Nephron progenitor cell (in vitro differentiated cells): ENCODE measurements at regions not wholly inside any gene's neighbourhood (a gene's known extent, or its start where the extent isn't known, plus 50 kb on each side); places are given as distances from the start of the nearest gene placed in this dataset.

Experiments
- DNase-seq: peaks from one replicate; pipeline ENCODE4 v3.0.0; 2021
- H3K27ac Mint-ChIP-seq: 2 replicates; pipeline ENCODE4 v1.8.0; 2021; ENCODE audit warnings: mild to moderate bottlenecking, moderate library complexity, mixed read lengths
- H3K27me3 Mint-ChIP-seq: 2 replicates; pipeline ENCODE4 v1.8.0; 2021; ENCODE audit warnings: mild to moderate bottlenecking, low read depth, mixed read lengths; ENCODE audit not compliant: poor library complexity
- H3K36me3 Mint-ChIP-seq: 2 replicates; pipeline ENCODE4 v1.8.0; 2021; ENCODE audit warnings: low read depth, mixed read lengths
- H3K4me1 Mint-ChIP-seq: 2 replicates; pipeline ENCODE4 v1.8.0; 2021; ENCODE audit warnings: mixed read lengths
- H3K4me3 Mint-ChIP-seq: 2 replicates; pipeline ENCODE4 v1.8.0; 2021; ENCODE audit warnings: mild to moderate bottlenecking, moderate library complexity, mixed read lengths
- H3K9me3 Mint-ChIP-seq: 2 replicates; pipeline ENCODE4 v1.8.0; 2021; ENCODE audit warnings: mild to moderate bottlenecking, moderate library complexity, mixed read lengths
- CTCF ChIP-seq: fragments of 200-600 bp; sonication (generic); IDR thresholded peaks from 2 replicates; pipeline ENCODE4 v1.5.0; 2021; ENCODE audit warnings: antibody characterized with exemption

DNA sequence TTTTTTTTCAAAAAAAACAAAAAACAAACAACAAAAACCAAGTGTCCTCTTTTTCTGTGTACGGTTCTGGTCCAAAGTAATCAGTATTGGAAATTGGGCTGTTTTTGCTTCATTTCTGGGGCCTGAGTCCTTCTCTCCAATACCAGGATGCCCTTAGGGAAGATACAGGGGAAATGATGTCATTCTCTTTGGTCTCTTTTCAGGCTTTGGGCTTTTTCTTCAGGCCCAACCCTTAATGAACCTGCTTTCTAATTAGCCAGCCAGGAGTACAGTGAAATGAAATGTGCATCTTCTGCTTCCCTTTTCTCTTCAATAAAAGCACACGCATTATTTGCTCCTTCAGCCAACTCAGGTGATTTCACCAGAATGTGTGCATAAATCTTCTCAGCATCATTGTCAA, 52.6 kb upstream of the RBPJ start:
- Mint-ChIP-seq H3K36me3 (no peaks in the 10 kb centered on the region), H3K27me3 (peaks cover 3% of the 10 kb centered on the region), H3K27ac (no peak overlapping the region), H3K4me1 (peaks cover 33% of the 10 kb centered on the region), H3K4me3 (no peak overlapping the region), H3K9me3 (no peaks in the 10 kb centered on the region)
- TF ChIP-seq CTCF, result no peak
- no peak for DNase-seq

DNA sequence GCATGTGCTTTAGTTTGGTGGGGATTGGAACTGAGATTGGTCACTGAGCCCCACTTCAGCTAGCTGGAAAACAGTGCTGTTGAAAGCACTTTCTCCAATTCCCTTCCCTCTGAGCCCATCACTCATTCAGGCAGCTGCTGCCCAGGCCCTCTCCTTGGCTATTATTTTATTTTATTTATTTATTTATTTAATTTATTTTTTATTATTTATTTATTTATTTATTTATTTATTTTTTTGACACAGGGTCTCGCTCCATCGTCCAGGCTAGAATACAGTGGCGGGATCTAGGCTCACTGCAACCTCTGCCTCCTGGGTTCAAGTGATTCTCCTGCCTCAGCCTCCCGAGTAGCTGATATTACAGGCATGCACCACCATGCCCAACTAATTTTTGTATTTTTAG, 51.8 kb upstream of the RBPJ start:
- H3K4me3 Mint-ChIP-seq, result no peak overlapping the region

More for the DNA sequence above, 51.8 kb upstream of the RBPJ start:
- no peaks in the 10 kb centered on the region for H3K9me3 Mint-ChIP-seq
- peaks cover 3% of the 10 kb centered on the region for H3K27me3 Mint-ChIP-seq
- DNase-seq, result no peak
- no peaks in the 10 kb centered on the region for H3K36me3 Mint-ChIP-seq
- H3K4me1 Mint-ChIP-seq, result peaks cover 40% of the 10 kb centered on the region
- no peak for TF ChIP-seq CTCF
- H3K27ac Mint-ChIP-seq, result no peak overlapping the region
